Activated naive CD4-positive, alpha-beta T cell treated with anti-CD3 and anti-CD28 coated beads, Interleukin-2, amount 50 U/mL, for 72 hours (primary cell): ENCODE measurements at regions not wholly inside any gene's neighbourhood (a gene's known extent, or its start where the extent isn't known, plus 50 kb on each side); places are given as distances from the start of the nearest gene placed in this dataset.
A peak's percentile ranks its signal among the peaks of the same experiment; 100 is the strongest.

Source experiments
- ATAC-seq, 2 donors: fragments of 150-1000 bp; cut with Tn5 transposase; 2 replicates each; pipeline ENCODE4 v1.10.0; 2021; ENCODE audit warnings: mild to moderate bottlenecking in 2 of 2, moderate library complexity in 2 of 2
- DNase-seq, 2 donors: peaks; one replicate each; pipeline ENCODE4 v3.0.0; 2021 to 2022; ENCODE audit warnings: low spot score in 2 of 2
- H3K27ac Mint-ChIP-seq, 2 donors: one replicate each; pipeline ENCODE4 v1.8.0; 2022; ENCODE audit warnings: mild to moderate bottlenecking in 2 of 2, mixed read lengths in 2 of 2
- H3K36me3 Mint-ChIP-seq, 2 donors: one replicate each; pipeline ENCODE4 v1.8.0; 2022; ENCODE audit warnings: mixed read lengths in 2 of 2
- H3K9me3 Mint-ChIP-seq, 2 donors: one replicate each; pipeline ENCODE4 v1.8.0; 2022; ENCODE audit warnings: mixed read lengths in 2 of 2

DNA sequence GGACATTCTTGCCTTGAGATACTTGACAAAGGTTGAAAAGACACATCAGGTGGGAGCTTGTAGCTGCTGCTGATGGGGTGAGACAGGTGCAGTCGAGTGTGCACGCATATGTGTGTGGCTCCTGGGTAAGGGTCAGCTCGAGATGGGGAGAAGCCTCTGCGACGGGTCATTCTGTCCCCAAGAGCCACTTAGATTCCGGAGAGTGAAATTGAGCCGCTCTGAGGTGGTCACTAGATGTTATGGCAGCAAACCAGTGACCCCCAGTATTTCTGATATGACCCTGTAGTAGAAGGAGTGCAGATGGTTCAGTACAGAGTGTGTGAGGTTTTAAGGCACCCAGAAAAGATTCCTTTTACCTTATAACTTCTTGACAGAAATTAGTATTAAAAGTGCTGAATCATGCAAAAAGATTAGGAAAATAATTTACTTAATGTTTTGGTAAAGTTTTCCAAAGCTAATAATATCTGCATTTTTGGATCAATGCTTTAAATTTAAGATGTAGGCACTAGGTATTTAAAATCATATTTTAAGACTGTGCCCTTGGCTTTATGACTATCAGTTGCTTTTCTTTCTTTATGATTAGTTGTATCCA is 241.9 kb upstream of the TOPAZ1 start:
- H3K27ac Mint-ChIP-seq = no peak overlapping the region
- no peak for ATAC-seq
- peaks cover 5 to 25% of the 10 kb centered on the region in 2 donors for H3K36me3 Mint-ChIP-seq
- DNase-seq = no peak
- H3K9me3 Mint-ChIP-seq = no peaks in the 10 kb centered on the region

DNA sequence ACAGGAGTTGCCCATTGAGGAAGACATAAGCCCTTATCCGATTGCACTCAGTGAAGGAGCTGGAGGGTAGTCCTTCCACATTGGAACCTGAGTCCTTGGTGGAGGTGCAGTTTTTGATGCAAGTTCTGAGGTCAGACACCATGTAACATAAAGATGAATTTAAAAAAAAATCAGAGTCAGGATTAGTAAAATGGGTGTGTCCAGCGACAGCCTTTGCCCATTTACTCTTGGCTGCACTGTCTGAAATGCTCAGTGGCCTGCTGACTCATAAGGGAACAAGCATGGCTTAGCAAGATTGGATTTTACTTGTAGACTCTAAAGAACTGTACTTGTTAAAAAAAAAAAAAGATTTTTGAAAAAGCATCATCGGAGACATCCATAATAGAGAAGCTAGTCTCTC is 241.1 kb upstream of the TOPAZ1 start:
- Mint-ChIP-seq H3K27ac (no peak overlapping the region), H3K9me3 (no peaks in the 10 kb centered on the region), H3K36me3 (peaks cover 5 to 24% of the 10 kb centered on the region in 2 donors)
- ATAC-seq (no peak), DNase-seq (no peak)

DNA sequence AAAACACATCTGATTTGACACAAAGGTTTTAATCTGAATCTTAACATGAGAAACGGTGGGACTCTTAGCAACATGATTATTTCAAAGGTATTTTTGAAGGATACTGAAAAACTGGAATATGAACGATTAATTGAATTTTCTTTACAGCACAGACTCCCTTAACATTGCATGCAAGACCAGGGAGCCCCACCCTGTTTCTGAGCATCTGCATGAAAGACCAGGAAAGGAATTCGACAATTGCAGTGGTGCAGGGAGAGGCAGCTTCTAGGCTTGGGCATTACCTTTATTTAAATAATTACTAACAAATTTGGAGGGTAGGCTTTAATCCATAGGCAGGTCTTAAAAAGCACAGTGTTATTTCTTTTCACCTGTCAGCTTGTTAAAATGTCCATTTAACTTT is 240.6 kb upstream of the TOPAZ1 start:
- Mint-ChIP-seq H3K36me3 (peaks cover 5 to 21% of the 10 kb centered on the region in 2 donors), H3K9me3 (no peaks in the 10 kb centered on the region), H3K27ac (no peak overlapping the region)
- DNase-seq (no peak), ATAC-seq (no peak)

DNA sequence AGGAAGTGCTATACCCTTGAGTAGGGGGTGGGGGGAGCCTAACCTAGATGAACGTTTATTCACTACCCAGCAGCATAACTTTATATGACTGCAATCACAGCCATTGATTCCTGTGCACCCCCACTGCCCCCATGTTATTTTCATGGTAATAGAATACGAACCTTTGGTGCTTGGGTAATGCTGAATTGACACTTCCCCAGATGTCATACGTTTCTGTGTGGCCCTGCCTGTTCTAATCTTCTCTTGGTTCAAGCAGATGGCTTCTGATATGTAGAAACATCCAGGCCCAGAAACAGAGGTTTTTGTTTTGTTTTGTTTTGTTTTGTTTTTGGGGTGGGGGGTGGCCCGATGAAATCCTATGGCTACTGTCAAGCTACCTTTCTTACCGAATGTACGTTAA is 237.9 kb upstream of the TOPAZ1 start:
- peaks cover 0 to 5% of the 10 kb centered on the region in 2 donors for H3K36me3 Mint-ChIP-seq
- ATAC-seq = no peak
- DNase-seq = no peak
- no peak overlapping the region for H3K27ac Mint-ChIP-seq
- no peaks in the 10 kb centered on the region for H3K9me3 Mint-ChIP-seq

DNA sequence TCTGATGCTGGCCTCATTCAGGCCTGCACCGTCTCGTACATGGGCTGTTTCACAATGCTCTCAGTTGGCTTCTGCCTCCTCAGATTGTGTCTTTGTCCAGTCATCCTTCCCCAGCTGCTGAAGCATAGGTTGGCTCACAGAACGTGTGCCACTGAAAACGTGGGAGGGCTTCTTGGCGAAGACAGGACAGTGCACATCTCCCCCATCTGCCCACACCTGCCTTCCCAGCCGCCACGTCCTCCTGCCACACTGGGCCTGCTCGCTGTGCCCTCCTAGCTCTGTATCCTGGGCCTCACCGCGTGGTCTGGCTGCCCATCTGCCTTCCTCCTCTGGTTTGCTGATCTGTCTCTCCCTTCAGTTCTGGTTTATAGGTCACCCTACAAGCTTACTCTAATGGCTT is 230.0 kb upstream of the TOPAZ1 start:
- Mint-ChIP-seq H3K27ac (no peak overlapping the region), H3K9me3 (no peaks in the 10 kb centered on the region), H3K36me3 (no peaks in the 10 kb centered on the region)
- DNase-seq (no peak), ATAC-seq (no peak)

DNA sequence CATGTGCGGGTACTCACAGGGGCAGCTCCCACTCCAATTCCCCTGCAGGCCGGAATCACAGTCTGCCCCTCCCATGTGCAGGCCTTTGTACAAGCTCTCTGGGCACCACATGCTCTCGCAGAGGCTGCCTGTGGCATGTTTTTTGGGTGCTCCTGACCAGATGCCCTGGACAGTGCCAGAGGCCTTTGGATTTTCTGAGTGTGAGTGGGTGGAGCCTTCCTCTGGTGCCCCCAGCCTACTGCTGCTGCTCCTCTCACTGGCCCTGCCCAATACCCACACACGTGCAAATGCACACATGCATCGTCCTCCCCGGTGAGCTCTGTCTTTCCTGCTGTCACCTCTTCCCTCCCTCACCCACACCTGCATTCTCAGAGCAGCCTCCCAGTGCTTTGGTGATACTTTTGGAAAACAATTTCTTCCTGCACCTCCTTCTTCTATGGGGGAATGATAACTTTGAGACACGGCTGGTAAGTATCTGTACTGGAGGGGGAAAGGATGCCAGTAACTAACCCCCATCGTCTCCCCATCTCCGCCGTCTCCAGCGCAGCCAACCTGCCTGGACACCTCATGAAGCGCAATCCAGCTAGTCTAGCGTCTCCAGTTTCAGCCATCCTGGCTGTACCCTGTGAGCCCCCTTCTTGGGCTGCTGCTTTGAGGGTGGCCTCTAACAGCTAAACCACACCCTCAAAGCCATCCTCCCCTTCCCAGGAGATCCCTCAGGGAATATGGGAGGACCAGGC is 229.4 kb upstream of the TOPAZ1 start:
- no peak overlapping the region for H3K27ac Mint-ChIP-seq
- DNase-seq (no peak), ATAC-seq (no peak)
- H3K9me3 Mint-ChIP-seq = no peaks in the 10 kb centered on the region
- no peaks in the 10 kb centered on the region for H3K36me3 Mint-ChIP-seq

DNA sequence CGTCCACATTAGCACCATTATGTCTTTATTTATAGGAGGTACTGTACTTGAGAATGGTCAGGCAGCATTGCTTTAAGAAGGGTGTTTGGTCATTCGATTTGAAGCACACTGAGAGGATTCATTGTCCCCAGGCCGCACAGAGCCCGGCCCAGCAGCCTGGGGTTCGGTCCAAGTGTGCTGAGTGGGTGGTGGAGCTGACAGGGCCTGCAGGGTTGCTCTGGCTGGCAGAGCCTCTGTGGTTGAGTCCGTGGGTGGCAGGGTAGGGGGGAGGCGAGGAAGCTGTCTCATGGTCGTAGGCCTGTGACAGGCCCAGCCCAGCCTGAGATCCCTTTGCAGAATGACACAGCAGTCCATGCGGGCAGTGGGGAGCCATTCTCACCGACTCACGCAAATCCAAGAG is 227.7 kb upstream of the TOPAZ1 start:
- no peaks in the 10 kb centered on the region for H3K36me3 Mint-ChIP-seq
- DNase-seq (no peak), ATAC-seq (no peak)
- H3K27ac Mint-ChIP-seq = no peak overlapping the region
- no peaks in the 10 kb centered on the region for H3K9me3 Mint-ChIP-seq

DNA sequence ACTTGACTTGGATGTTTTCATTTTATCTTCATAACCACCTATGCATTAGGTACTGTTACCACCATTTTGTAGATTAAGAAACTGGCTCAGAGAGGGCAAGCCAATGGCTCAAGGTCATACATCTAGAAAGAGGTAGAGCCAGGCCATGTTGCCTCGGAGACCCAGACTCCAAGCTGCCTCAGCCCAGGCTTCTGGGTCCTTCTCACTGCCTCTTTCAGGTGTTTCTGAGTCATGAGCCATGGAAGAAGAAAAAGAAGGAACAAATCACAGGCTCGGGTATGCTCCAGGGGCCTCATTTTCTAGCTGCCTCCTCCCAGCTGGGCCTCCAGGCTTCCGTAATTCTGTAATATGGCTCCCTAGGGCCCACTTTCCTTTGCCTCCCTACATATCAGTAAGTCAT is 226.5 kb upstream of the TOPAZ1 start:
- Mint-ChIP-seq H3K27ac (no peak overlapping the region), H3K36me3 (no peaks in the 10 kb centered on the region), H3K9me3 (no peaks in the 10 kb centered on the region)
- ATAC-seq = no peak
- no peak for DNase-seq

DNA sequence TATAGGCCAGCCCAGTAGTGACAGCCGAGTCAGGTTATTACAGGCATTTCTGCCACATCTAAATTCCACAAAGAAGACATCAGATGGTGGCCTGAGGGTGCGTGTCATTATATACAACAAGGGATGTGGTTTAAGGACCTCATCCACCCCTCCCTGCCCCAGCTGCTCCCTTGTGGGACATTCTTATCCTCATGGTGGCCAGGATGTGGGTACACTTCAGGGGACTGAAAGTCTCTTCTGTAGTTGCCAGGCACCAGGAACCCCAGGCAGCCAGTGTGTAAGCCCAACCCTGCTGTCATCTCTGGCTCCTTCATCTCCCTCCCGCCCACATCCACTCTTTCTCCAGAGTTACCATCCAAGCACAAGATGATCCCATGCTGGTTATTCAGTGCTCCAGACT is 224.9 kb upstream of the TOPAZ1 start:
- DNase-seq (no peak), ATAC-seq (peak; percentile 43 to 81)
- Mint-ChIP-seq H3K27ac (no peak overlapping the region), H3K9me3 (no peaks in the 10 kb centered on the region), H3K36me3 (no peaks in the 10 kb centered on the region)

DNA sequence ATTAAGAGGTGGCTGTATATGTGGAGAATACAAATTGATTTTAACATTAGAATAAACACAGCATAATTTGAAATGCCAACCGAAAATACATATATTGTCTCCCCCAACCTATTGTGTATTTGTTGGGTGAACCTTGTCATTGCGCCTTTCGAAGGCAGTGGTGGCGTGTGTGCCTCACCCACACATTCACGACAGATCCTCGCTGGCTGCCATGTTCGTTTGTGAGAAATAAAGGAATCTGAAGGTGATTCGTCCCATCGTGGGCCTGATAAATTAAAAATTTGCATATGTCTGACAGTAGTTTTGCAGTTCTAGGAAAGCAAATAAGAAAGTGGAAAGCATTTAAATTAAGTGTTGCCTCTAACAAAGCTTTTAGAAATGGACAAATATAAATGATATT is 222.8 kb upstream of the TOPAZ1 start:
- no peaks in the 10 kb centered on the region for H3K36me3 Mint-ChIP-seq

DNA sequence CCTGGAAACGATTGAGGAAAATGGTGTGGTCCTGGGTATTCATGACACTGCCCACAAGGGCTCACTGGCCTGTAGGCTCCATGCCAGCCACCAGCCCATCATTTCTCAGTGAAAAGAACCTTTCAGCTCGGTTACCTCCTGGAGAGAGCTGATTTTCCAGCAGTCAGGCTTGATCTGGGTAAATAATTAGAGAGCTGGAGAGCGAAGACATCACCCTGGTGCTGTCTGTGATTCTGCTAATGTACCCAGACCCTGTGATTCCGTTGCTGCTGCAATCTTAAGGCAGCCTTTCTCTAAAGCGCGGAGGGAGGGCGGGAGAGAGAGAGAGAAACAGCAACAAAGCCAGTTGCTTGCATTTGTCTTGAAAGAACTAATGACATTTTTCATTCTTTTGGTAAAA is 221.9 kb upstream of the TOPAZ1 start:
- no peaks in the 10 kb centered on the region for H3K36me3 Mint-ChIP-seq
- H3K27ac Mint-ChIP-seq = no peak overlapping the region
- no peaks in the 10 kb centered on the region for H3K9me3 Mint-ChIP-seq
- DNase-seq (no peak), ATAC-seq (no peak)

More for the DNA sequence above, 222.8 kb upstream of the TOPAZ1 start:
- DNase-seq (no peak), ATAC-seq (no peak)
- H3K9me3 Mint-ChIP-seq = no peaks in the 10 kb centered on the region
- H3K27ac Mint-ChIP-seq = no peak overlapping the region

DNA sequence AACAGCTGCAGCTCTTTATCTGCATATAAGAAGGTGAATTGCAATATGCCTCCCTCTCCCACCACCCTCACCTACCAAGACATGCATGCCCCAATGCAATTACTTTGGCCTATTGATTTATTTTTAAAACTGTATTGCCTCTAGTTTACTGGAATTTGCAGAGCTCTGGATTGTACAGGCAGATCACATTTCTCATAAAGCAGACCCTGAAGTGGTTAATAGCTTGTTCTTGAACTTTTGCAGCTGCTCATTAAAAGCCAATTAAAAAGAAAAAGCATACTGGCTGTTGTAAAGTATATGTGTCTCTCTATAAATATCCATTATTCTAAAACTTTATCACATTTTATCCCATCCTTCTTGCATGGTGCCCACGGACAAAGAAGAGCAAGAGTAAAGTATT is 221.5 kb upstream of the TOPAZ1 start:
- Mint-ChIP-seq H3K27ac (no peak overlapping the region), H3K9me3 (no peaks in the 10 kb centered on the region), H3K36me3 (no peaks in the 10 kb centered on the region)
- DNase-seq (no peak), ATAC-seq (no peak)

DNA sequence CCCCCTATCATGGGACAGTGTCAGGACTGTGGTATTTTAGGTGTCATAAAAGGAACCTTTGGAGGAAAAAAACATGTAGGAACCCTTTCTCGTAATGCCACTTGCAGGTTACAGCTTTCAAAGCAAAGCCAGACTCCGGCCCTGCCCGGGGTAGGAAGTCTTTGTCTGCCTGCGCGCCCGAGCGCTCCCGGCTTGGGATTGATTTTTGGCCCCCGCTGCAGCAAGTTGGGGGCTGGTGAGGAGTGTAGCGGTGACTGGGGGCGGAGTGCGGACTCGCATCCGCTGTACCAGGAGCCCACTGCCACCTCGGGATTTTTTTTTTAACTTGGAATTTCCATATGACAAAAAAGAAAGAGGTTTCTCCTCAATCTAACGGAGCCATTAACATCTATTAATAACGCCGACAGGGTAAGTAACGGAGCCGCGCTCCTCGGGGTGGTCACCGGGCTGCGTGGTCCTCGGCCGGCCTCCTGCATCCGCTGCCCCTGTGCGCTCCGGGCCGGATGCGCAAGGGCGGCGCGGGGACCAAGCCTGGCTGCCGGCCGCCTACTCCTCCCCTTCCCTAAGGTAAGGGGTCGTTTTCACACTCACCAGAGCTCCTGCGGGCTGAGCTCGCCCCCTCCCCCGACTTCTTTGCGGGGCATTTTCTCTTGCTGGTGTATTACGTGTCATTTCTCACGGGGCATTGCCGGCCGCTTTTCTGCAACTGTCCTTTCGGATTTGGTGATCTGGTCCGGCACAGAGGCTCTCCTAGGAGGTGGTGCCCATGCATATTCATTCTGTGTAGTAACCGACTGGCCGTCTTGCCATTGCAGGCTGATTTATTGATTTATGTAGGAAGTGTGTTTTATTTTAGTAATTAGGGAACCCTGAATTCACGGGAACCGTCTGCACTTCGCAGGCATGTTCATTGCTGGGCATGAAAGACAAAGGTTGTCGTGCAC is 219.8 kb upstream of the TOPAZ1 start:
- Mint-ChIP-seq H3K27ac (no peak overlapping the region), H3K36me3 (no peaks in the 10 kb centered on the region), H3K9me3 (no peaks in the 10 kb centered on the region)
- DNase-seq = no peak
- ATAC-seq = no peak

DNA sequence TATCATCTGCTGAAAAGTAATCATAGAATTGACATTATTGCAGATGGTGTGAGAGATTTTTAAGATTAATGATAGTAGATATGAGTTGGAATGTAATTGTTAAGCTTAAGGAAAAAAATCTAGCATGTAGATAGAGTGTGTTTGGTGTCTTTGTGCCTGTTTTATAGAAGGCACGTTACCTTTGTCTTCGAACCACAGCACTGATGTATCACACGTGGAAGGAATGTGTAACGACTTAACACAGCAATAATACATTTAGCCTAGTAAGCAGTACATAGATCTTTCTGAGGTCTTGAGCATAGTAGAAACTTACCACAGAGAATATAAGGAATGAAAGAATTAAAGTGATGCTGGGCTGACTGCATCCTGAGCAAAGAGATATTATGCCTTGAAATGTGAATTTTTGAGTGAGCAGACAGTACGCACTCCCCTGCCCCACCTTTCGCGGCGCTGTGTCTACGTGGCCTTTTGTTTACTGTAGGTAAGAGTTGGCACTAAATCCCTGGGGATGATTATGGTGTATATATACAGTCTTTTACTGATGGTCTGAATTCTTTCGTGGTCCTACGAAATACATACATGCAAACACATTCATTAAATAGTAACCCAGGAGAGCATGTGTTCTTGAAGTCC is 217.6 kb upstream of the TOPAZ1 start:
- no peak for ATAC-seq
- Mint-ChIP-seq H3K9me3 (no peaks in the 10 kb centered on the region), H3K36me3 (no peaks in the 10 kb centered on the region), H3K27ac (no peak overlapping the region)
- DNase-seq = no peak

DNA sequence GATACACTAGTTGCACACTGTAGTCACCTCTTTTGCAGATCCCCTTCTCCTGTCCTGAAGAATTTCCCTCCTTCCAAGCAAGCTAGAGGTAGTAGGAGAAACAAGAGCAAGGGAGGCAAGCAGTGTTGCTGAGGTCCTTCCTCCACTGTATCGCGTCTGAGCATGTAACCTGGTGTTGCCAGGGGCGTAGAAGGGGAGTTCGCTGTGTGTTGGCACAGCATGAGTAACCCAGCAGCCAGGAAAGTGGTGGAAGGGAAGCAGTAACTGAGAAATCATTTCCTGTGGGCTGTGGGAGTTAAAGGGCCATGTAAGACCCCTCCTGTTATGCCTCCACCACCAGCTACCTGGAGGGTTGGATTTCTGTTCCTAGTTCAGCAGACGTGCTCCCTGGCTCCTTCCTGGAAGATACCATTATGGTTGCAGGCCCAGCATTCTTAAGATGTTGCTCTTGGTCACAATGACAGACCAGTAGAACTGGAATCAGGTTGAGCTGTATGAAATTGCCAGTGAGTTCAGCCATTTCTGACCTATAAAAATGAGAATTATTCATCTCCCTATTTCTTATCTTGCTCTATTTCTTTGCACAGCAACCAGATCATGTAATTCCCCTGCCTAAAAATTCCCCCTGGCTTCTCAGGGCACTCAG is 215.3 kb upstream of the TOPAZ1 start:
- no peak for DNase-seq
- ATAC-seq = no peak
- Mint-ChIP-seq H3K9me3 (no peaks in the 10 kb centered on the region), H3K36me3 (no peaks in the 10 kb centered on the region), H3K27ac (no peak overlapping the region)

DNA sequence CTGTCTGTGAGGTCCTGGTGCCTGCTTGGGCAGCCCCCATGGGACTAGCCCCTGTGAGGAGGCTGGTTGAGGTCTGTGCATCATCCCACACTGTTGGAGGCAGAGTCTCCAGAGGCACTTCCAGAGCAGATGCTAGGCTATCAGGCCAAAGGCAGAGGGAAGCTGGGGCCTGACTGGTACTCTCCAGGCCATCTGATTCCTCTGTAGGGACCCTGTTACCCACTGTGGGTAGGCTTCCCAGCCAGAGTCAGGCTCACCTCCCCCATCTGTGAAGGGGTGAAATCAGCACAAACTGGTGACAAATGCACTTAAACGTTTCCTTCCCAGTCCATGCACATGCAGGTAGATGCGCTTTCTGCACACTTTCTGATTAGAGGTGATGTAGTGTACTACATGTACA is 212.6 kb upstream of the TOPAZ1 start:
- Mint-ChIP-seq H3K36me3 (no peaks in the 10 kb centered on the region), H3K9me3 (no peaks in the 10 kb centered on the region), H3K27ac (no peak overlapping the region)
- DNase-seq = no peak
- no peak for ATAC-seq

DNA sequence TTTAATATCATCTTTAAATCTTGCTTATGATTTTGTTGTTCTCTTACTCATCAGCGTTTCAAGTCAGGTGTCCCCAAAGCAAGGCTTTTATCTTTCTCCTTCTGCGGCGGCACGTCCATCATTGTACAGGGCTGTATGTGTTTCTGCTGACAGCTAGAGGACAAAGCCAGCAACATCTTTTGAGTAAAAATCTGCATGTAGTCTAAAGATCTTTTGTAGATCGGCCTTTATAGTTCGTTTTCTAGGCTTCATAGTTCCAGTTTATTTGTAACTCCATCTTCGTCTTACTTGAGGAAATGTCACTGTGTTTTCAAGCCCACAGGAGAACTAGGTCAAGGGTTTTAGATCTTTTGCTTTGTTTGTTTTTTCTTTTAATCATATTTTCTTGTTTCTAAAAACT is 211.4 kb upstream of the TOPAZ1 start:
- DNase-seq (no peak), ATAC-seq (no peak)
- Mint-ChIP-seq H3K27ac (no peak overlapping the region), H3K36me3 (no peaks in the 10 kb centered on the region), H3K9me3 (no peaks in the 10 kb centered on the region)
